ENCODE measurements at regions not wholly inside any gene's neighbourhood (a gene's known extent, or its start where the extent isn't known, plus 50 kb on each side); places are given as distances from the start of the nearest gene placed in this dataset.

DNA sequence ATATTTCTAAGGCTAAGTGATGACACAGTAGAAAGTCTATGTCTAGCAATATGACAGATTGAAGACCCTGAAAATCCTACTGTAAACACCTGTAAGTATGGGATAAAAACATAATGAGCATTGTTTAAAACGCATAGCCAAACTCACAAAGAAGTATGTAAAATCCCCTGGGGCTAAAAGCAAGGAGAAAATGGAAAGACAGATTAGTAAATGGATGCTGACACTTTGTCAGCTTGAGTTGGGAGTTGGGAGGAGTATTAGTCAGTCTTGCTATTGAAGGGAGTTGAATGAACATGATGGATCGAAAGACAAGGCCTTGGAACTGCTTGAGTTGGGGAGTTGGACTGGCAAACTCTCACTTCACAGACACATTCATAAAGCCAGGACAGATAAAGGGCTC lies 79.0 kb upstream of the PRKD1 start:
- H3K9me3 ChIP-seq (ENCODE audit: control insufficient read depth, low read depth, low read length) = no peaks in the 10 kb centered on the region
- no peak overlapping the region for H2BK5ac ChIP-seq (ENCODE audit: insufficient read length, low read length)
- no peak overlapping the region for H2AK5ac ChIP-seq (ENCODE audit: insufficient read length, low read length)
- H3K27me3 ChIP-seq (ENCODE audit: insufficient read depth, low read length) = no peaks in the 10 kb centered on the region
- H3K18ac ChIP-seq (ENCODE audit: insufficient read length, low read depth, low read length) = no peak overlapping the region
- no peak overlapping the region for H3K23ac ChIP-seq (ENCODE audit: insufficient read length, low read depth, low read length)
- H3K9ac ChIP-seq (ENCODE audit: extremely low read depth, insufficient read length, low read length) = no peak overlapping the region
- no peaks in the 10 kb centered on the region for H3K79me2 ChIP-seq (ENCODE audit: insufficient read depth, low read length)
- H4K8ac ChIP-seq (replicated peaks; ENCODE audit: insufficient read length, low read depth, low read length) = no peak overlapping the region
- no peaks in the 10 kb centered on the region for H3K79me1 ChIP-seq (ENCODE audit: insufficient read depth, low read depth, low read length, poor library complexity, severe bottlenecking)
- no peak overlapping the region for H3K4me2 ChIP-seq (ENCODE audit: insufficient read depth, insufficient read length, low read length)
- Mint-ChIP-seq H3K36me3 (ENCODE audit: insufficient read depth in 1 of 3, low read depth in 3 of 3) (peaks cover 2 to 13% (median 2%) of the 10 kb centered on the region in 3 experiments; a peak in 6 of 7 replicates), H3K4me1 (peaks cover 5 to 10% of the 10 kb centered on the region in 2 experiments; a peak in 3 of 4 replicates), H3K27me3 (ENCODE audit: low read depth) (no peaks in the 10 kb centered on the region), H3K4me3 (no peak overlapping the region), H3K27ac (no peak overlapping the region), H3K9me3 (peaks cover 8 to 16% of the 10 kb centered on the region in 2 experiments)
- H3K27ac ChIP-seq (ENCODE audit: insufficient read length, low read depth, low read length) = no peak overlapping the region
- no peak overlapping the region for H4K91ac ChIP-seq (ENCODE audit: insufficient read length, low read depth, low read length)
- H3K4ac ChIP-seq (ENCODE audit: low read depth, low read length) = no peak overlapping the region
- TF ChIP-seq, protein P1, sequence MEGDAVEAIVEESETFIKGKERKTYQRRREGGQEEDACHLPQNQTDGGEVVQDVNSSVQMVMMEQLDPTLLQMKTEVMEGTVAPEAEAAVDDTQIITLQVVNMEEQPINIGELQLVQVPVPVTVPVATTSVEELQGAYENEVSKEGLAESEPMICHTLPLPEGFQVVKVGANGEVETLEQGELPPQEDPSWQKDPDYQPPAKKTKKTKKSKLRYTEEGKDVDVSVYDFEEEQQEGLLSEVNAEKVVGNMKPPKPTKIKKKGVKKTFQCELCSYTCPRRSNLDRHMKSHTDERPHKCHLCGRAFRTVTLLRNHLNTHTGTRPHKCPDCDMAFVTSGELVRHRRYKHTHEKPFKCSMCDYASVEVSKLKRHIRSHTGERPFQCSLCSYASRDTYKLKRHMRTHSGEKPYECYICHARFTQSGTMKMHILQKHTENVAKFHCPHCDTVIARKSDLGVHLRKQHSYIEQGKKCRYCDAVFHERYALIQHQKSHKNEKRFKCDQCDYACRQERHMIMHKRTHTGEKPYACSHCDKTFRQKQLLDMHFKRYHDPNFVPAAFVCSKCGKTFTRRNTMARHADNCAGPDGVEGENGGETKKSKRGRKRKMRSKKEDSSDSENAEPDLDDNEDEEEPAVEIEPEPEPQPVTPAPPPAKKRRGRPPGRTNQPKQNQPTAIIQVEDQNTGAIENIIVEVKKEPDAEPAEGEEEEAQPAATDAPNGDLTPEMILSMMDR (conservative IDR thresholded peaks at IDR 0.05) = no peak
- no peaks in the 10 kb centered on the region for H4K20me1 ChIP-seq (ENCODE audit: control insufficient read depth, insufficient read depth, insufficient read length)
- no peak overlapping the region for H3K14ac ChIP-seq (ENCODE audit: insufficient read depth, low read length)
- no peak overlapping the region for H2AFZ ChIP-seq (ENCODE audit: low read length)
- no peak for DNase-seq
- no peak overlapping the region for H2BK12ac ChIP-seq (ENCODE audit: insufficient read length, low read depth, low read length)
- H3K23me2 ChIP-seq (ENCODE audit: insufficient read length, low read depth, low read length, poor library complexity, severe bottlenecking) = no peaks in the 10 kb centered on the region
- no peak overlapping the region for H4K5ac ChIP-seq (ENCODE audit: insufficient read length, low read depth, low read length)
- H2BK15ac ChIP-seq (ENCODE audit: low read depth, low read length) = no peak overlapping the region
- no peak overlapping the region for H2BK20ac ChIP-seq (ENCODE audit: low read depth, low read length, poor library complexity, severe bottlenecking)
- H2BK120ac ChIP-seq (ENCODE audit: low read depth, low read length, poor library complexity, severe bottlenecking) = no peak overlapping the region
- WGBS (ENCODE audit: extremely low coverage, insufficient read length, low lambda C conversion rate) = no CpG with 5 or more reads among the region's 2 CpGs
- no peak overlapping the region for H3T11ph ChIP-seq (ENCODE audit: low read length)
- no peaks in the 10 kb centered on the region for H3K4me1 ChIP-seq (ENCODE audit: insufficient read depth, low read length)
- no peak overlapping the region for H3K56ac ChIP-seq (ENCODE audit: insufficient read length, low read depth, low read length)

Measured in H9 (cell line).